GM23338 (cell line): ENCODE measurements at regions not wholly inside any gene's neighbourhood (a gene's known extent, or its start where the extent isn't known, plus 50 kb on each side); places are given as distances from the start of the nearest gene placed in this dataset.

Source experiments
- ATAC-seq: fragments of 200-7000 bp; cut with Tn5 transposase; 3 replicates; pipeline ENCODE4 v1.9.1; 2020
- DNase-seq: peaks from one replicate; pipeline ENCODE4 v3.0.0-alpha.2; 2015; ENCODE audit warnings: low spot score
- H2AFZ ChIP-seq: fragments of 200-600 bp; sonication (generic); 2 replicates; pipeline ENCODE4 v1.8.0; 2016; ENCODE audit warnings: antibody characterized with exemption, mild to moderate bottlenecking, moderate library complexity
- H3F3A ChIP-seq: fragments of 200-600 bp; sonication (generic); replicated peaks from 2 replicates; pipeline ENCODE4 v1.8.0; 2017; ENCODE audit warnings: antibody characterized with exemption, mixed run types, low read depth
- H3K27ac ChIP-seq: fragments of 200-600 bp; sonication (generic); 2 replicates; pipeline ENCODE4 v1.6.1; 2016; ENCODE audit warnings: low read depth
- H3K27me3 ChIP-seq: fragments of 200-600 bp; sonication (generic); 2 replicates; pipeline ENCODE4 v1.8.0; 2016; ENCODE audit warnings: mild to moderate bottlenecking, mixed run types, moderate library complexity; ENCODE audit not compliant: insufficient read depth
- H3K36me3 ChIP-seq: fragments of 200-600 bp; sonication (generic); 2 replicates; pipeline ENCODE4 v1.8.0; 2016; ENCODE audit warnings: mild to moderate bottlenecking; ENCODE audit not compliant: insufficient read depth
- H3K4me1 ChIP-seq: fragments of 200-600 bp; sonication (generic); 2 replicates; pipeline ENCODE4 v1.8.0; 2016; ENCODE audit warnings: mild to moderate bottlenecking, moderate library complexity; ENCODE audit not compliant: insufficient read depth
- H3K4me2 ChIP-seq: fragments of 200-600 bp; sonication (generic); 2 replicates; pipeline ENCODE4 v1.7.1; 2017; ENCODE audit warnings: mixed run types
- H3K4me3 ChIP-seq: fragments of 200-600 bp; sonication (generic); 2 replicates; pipeline ENCODE4 v1.6.1; 2016; ENCODE audit warnings: mixed run types
- H3K79me2 ChIP-seq: fragments of 200-600 bp; sonication (generic); replicated peaks from 2 replicates; pipeline ENCODE4 v1.8.0; 2017; ENCODE audit warnings: mild to moderate bottlenecking; ENCODE audit not compliant: insufficient read depth
- H3K9me2 ChIP-seq: fragments of 200-600 bp; sonication (generic); 2 replicates; pipeline ENCODE4 v1.8.0; 2017; ENCODE audit not compliant: insufficient read depth
- H4K20me1 ChIP-seq: fragments of 200-600 bp; sonication (generic); replicated peaks from 2 replicates; pipeline ENCODE4 v1.8.0; 2017; ENCODE audit warnings: mild to moderate bottlenecking; ENCODE audit not compliant: insufficient read depth
- H3K27ac Mint-ChIP-seq: 2 replicates; pipeline ENCODE4 v1.8.0; 2020; ENCODE audit warnings: inconsistent platforms, mild to moderate bottlenecking, moderate library complexity, mixed read lengths
- H3K27me3 Mint-ChIP-seq: 3 replicates; pipeline ENCODE4 v1.8.0; 2022; ENCODE audit warnings: low read depth, mild to moderate bottlenecking, moderate library complexity, mixed read lengths, inconsistent platforms; ENCODE audit not compliant: insufficient read depth, poor library complexity
- H3K36me3 Mint-ChIP-seq: 3 replicates; pipeline ENCODE4 v1.8.0; 2021; ENCODE audit warnings: low read depth, mild to moderate bottlenecking, inconsistent platforms, moderate library complexity, mixed read lengths
- H3K4me1 Mint-ChIP-seq: 3 replicates; pipeline ENCODE4 v1.8.0; 2020; ENCODE audit warnings: mild to moderate bottlenecking, inconsistent platforms, mixed read lengths
- H3K4me3 Mint-ChIP-seq: 3 replicates; pipeline ENCODE4 v1.8.0; 2021; ENCODE audit warnings: moderate library complexity, mild to moderate bottlenecking, inconsistent platforms, mixed read lengths
- H3K9me3 Mint-ChIP-seq: 3 replicates; pipeline ENCODE4 v1.8.0; 2020; ENCODE audit warnings: moderate library complexity, mild to moderate bottlenecking, inconsistent platforms, mixed read lengths
- CREB1 ChIP-seq: fragments of 250-450 bp; sonication (Bioruptor Pico); IDR thresholded peaks from 2 replicates; pipeline ENCODE4 v1.5.0; 2020; ENCODE audit warnings: low read depth, mild to moderate bottlenecking, moderate library complexity
- CTCF ChIP-seq, 2 experiments: fragments of 200-600 bp in 1 of 2; sonication (generic) in 1 of 2; conservative IDR thresholded peaks; 2 replicates each; pipeline versions ENCODE4 v1.5.1 to v1.6.1; 2016 to 2017; ENCODE audit warnings: antibody characterized with exemption in 2 of 2, low read depth in 2 of 2, mild to moderate bottlenecking in 2 of 2, moderate library complexity in 1 of 2
- EZH2 ChIP-seq: fragments of 200-600 bp; sonication (generic); IDR thresholded peaks from one replicate; pipeline ENCODE4 v1.8.0; 2017; ENCODE audit warnings: antibody characterized with exemption, mild to moderate bottlenecking, low read depth; ENCODE audit not compliant: unreplicated experiment
- EZH2phosphoT487 ChIP-seq: fragments of 200-600 bp; sonication (generic); IDR thresholded peaks from one replicate; pipeline ENCODE4 v1.8.1; 2018; ENCODE audit warnings: antibody characterized with exemption; ENCODE audit not compliant: unreplicated experiment
- NANOG ChIP-seq: IDR thresholded peaks from 2 replicates; pipeline ENCODE4 v1.6.1; 2016; ENCODE audit warnings: antibody characterized with exemption, borderline replicate concordance
- POLR2AphosphoS5 ChIP-seq: IDR thresholded peaks from 2 replicates; pipeline ENCODE4 v1.6.1; 2016; ENCODE audit warnings: antibody characterized with exemption, low read depth
- ZNF114 ChIP-seq: fragments of 250-450 bp; sonication (Bioruptor Pico); IDR thresholded peaks from 2 replicates; pipeline ENCODE4 v1.5.0; 2020; ENCODE audit warnings: mild to moderate bottlenecking, moderate library complexity
- ZNF331 ChIP-seq: fragments of 250-450 bp; sonication (Bioruptor Pico); IDR thresholded peaks from 2 replicates; pipeline ENCODE4 v1.5.0; 2020; ENCODE audit warnings: low read depth, mild to moderate bottlenecking, moderate library complexity
- ZNF462 ChIP-seq: fragments of 250-450 bp; sonication (Bioruptor Pico); IDR thresholded peaks from 2 replicates; pipeline ENCODE4 v1.5.0; 2020; ENCODE audit warnings: mild to moderate bottlenecking, moderate library complexity

- TF ChIP-seq CTCF (conservative IDR thresholded peaks at IDR 0.05; ENCODE audit: low read depth in 2 of 2) (no peak), EZH2 (no peak)
Observed at GRCh38 chr3:64432870-64433269, 207.6 kb upstream of the PRICKLE2 start (continued).

GRCh38 chr3:64431526-64432091, 206.3 kb upstream of the PRICKLE2 start:
- Mint-ChIP-seq H3K9me3 (peaks cover 26% of the 10 kb centered on the region), H3K4me3 (no peak overlapping the region), H3K27ac (no peak overlapping the region; the same call in 1 of the 2 replicates), H3K4me1 (peaks cover 17% of the 10 kb centered on the region), H3K27me3 (no peaks in the 10 kb centered on the region), H3K36me3 (peaks cover 25% of the 10 kb centered on the region)
- Histone ChIP-seq H3K27me3 (no peaks in the 10 kb centered on the region), H4K20me1 (no peaks in the 10 kb centered on the region), H3K4me1 (0 out of 2 replicates have a peak, but pooled peaks cover 7% of the 10 kb centered on the region), H2AFZ (no peak overlapping the region), H3K36me3 (no peaks in the 10 kb centered on the region), H3F3A (no peaks in the 10 kb centered on the region), H3K4me3 (no peak overlapping the region), H3K4me2 (no peak overlapping the region), H3K9me2 (0 out of 2 replicates have a peak, but pooled peaks cover 5% of the 10 kb centered on the region), H3K27ac (no peak overlapping the region), H3K79me2 (no peaks in the 10 kb centered on the region)
- DNase-seq (no peak), ATAC-seq (no peak)
- no peak for TF ChIP-seq CREB1 (CRISPR knock-in tag)
- TF ChIP-seq EZH2 = no peak

GRCh38 chr3:64427671-64428070, 202.4 kb upstream of the PRICKLE2 start:
- Mint-ChIP-seq H3K4me1 (peaks cover 22% of the 10 kb centered on the region), H3K9me3 (0 out of 3 replicates have a peak, but pooled peaks cover 3% of the 10 kb centered on the region)
- TF ChIP-seq CTCF (conservative IDR thresholded peaks at IDR 0.05; ENCODE audit: low read depth in 2 of 2) = no peak
- TF ChIP-seq EZH2 = no peak
- no peak for TF ChIP-seq ZNF462 (CRISPR knock-in tag)
- TF ChIP-seq EZH2phosphoT487 = no peak
- TF ChIP-seq ZNF114 (CRISPR knock-in tag) = no peak
- TF ChIP-seq ZNF331 (CRISPR knock-in tag) = no peak
- no peak for TF ChIP-seq NANOG
- TF ChIP-seq POLR2AphosphoS5 = no peak

More at GRCh38 chr3:64427671-64428070, 202.4 kb upstream of the PRICKLE2 start:
- Histone ChIP-seq H3K79me2 (no peaks in the 10 kb centered on the region), H3K4me2 (no peak overlapping the region), H2AFZ (no peak overlapping the region), H3K4me3 (no peak overlapping the region), H3K27me3 (no peaks in the 10 kb centered on the region), H3K9me2 (no peaks in the 10 kb centered on the region), H3K4me1 (peaks cover 13% of the 10 kb centered on the region; the same call in 1 of the 2 replicates), H3K36me3 (no peaks in the 10 kb centered on the region), H3F3A (no peaks in the 10 kb centered on the region), H3K27ac (no peak overlapping the region), H4K20me1 (no peaks in the 10 kb centered on the region)
- no peak overlapping the region for H3K4me3 Mint-ChIP-seq
- no peak for DNase-seq
- ATAC-seq = no peak
- H3K27me3 Mint-ChIP-seq = no peaks in the 10 kb centered on the region
- peaks cover 3% of the 10 kb centered on the region; the same call in 2 of the 3 replicates for H3K36me3 Mint-ChIP-seq
- no peak overlapping the region for H3K27ac Mint-ChIP-seq
